Spleen (tissue), 7 donors: ENCODE measurements at regions not wholly inside any gene's neighbourhood (a gene's known extent, or its start where the extent isn't known, plus 50 kb on each side); places are given as distances from the start of the nearest gene placed in this dataset.

Source experiments
- POLR2A ChIP-seq, 3 donors: fragments of 450-650 bp; IDR thresholded peaks; one replicate each; pipeline ENCODE4 v1.5.1; 2017; ENCODE audit warnings: antibody characterized with exemption in 3 of 3, mild to moderate bottlenecking in 1 of 3
- POLR2AphosphoS5 ChIP-seq, 3 donors: sonication (generic); formaldehyde crosslinking; IDR thresholded peaks; one replicate each; pipeline ENCODE4 v1.5.1; 2017; ENCODE audit warnings: antibody characterized with exemption in 3 of 3
- TF ChIP-seq, protein P1 (sequence below), 11 experiments: fragments of 200-600 bp in 7 of 11; fragments of 450-650 bp in 4 of 11; sonication (generic) in 4 of 11; IDR thresholded peaks in 8 of 11; conservative IDR thresholded peaks in 3 of 11; 1 replicate in 7 of 11; 2 replicates in 4 of 11; pipeline versions ENCODE4 v1.4.0 to v1.8.0; 2016 to 2021; ENCODE audit warnings: antibody characterized with exemption in 11 of 11, inconsistent platforms in 4 of 11, mild to moderate bottlenecking in 1 of 11
- donor health status: DM: no; HTN: no; CAD: no; lungs with moderate emphysema.
- donor health status: DM: no; HTN: no; CAD: no.
- donor health status: DM: no; HTN: no; CAD: no.

- TF ChIP-seq, protein P1, sequence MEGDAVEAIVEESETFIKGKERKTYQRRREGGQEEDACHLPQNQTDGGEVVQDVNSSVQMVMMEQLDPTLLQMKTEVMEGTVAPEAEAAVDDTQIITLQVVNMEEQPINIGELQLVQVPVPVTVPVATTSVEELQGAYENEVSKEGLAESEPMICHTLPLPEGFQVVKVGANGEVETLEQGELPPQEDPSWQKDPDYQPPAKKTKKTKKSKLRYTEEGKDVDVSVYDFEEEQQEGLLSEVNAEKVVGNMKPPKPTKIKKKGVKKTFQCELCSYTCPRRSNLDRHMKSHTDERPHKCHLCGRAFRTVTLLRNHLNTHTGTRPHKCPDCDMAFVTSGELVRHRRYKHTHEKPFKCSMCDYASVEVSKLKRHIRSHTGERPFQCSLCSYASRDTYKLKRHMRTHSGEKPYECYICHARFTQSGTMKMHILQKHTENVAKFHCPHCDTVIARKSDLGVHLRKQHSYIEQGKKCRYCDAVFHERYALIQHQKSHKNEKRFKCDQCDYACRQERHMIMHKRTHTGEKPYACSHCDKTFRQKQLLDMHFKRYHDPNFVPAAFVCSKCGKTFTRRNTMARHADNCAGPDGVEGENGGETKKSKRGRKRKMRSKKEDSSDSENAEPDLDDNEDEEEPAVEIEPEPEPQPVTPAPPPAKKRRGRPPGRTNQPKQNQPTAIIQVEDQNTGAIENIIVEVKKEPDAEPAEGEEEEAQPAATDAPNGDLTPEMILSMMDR (IDR thresholded peaks at IDR 0.05 in 8 of 11, conservative IDR thresholded peaks at IDR 0.05 in 3 of 11) = no peak
- TF ChIP-seq POLR2AphosphoS5 (IDR thresholded peaks at IDR 0.05) (no peak), POLR2A (IDR thresholded peaks at IDR 0.05) (no peak)
Observed at GRCh38 chr2:228703152-228703551, 521.7 kb upstream of the SPHKAP start.
